Breast epithelium (tissue), 4 donors: ENCODE measurements at regions not wholly inside any gene's neighbourhood (a gene's known extent, or its start where the extent isn't known, plus 50 kb on each side); places are given as distances from the start of the nearest gene placed in this dataset.
"Not testable (repeated sequence)": the region's sequence is repeated elsewhere in the genome, so short reads cannot be mapped to it uniquely, and the experiment has no call there.

Experiments used
- DNase-seq, 2 donors: peaks; one replicate each; pipeline ENCODE4 v3.0.0-alpha.2; 2019; ENCODE audit warnings: low spot score in 2 of 2
- H3K27ac ChIP-seq, 2 donors: fragments of 200-600 bp; sonication (generic) in 1 of 2; one replicate each; pipeline ENCODE4 v1.5.1; 2016 to 2019; ENCODE audit warnings: mild to moderate bottlenecking in 1 of 2
- H3K27me3 ChIP-seq, 2 donors: fragments of 200-600 bp; sonication (generic) in 1 of 2; one replicate each; pipeline versions ENCODE4 v1.5.1 to v1.6.0; 2017 to 2019; ENCODE audit warnings: control low read depth in 1 of 2, mild to moderate bottlenecking in 1 of 2
- H3K36me3 ChIP-seq: fragments of 200-600 bp; one replicate; pipeline ENCODE4 v1.5.1; 2019
- H3K4me1 ChIP-seq, 2 donors: fragments of 200-600 bp; sonication (generic); one replicate each; pipeline ENCODE4 v1.5.1; 2016 to 2019; ENCODE audit warnings: control low read depth in 1 of 2
- H3K4me3 ChIP-seq, 3 donors: fragments of 200-600 bp; sonication (generic); 1 replicate in 2 of 3; 2 replicates in 1 of 3; pipeline ENCODE4 v1.5.1; 2016 to 2019; ENCODE audit warnings: mild to moderate bottlenecking in 3 of 3, moderate library complexity in 2 of 3
- H3K9me3 ChIP-seq, 2 donors: fragments of 200-600 bp; sonication (generic) in 1 of 2; one replicate each; pipeline ENCODE4 v1.5.1; 2016 to 2019; ENCODE audit warnings: control low read depth in 1 of 2
- POLR2A ChIP-seq: fragments of 450-650 bp; IDR thresholded peaks from one replicate; pipeline ENCODE4 v1.6.1; 2016; ENCODE audit warnings: antibody characterized with exemption, mild to moderate bottlenecking, moderate library complexity
- POLR2AphosphoS5 ChIP-seq, 3 donors: sonication (generic); formaldehyde crosslinking; IDR thresholded peaks; one replicate each; pipeline ENCODE4 v1.6.1; 2017; ENCODE audit warnings: antibody characterized with exemption in 3 of 3
- intact Hi-C: fragments of 100-400 bp; cut with DNase I; formaldehyde crosslinking; loops from one replicate; pipeline ENCODE4 v1.15.1; 2023; ENCODE audit warnings: low total_unique reads
- TF ChIP-seq, protein P1 (sequence below), 3 donors: fragments of 450-650 bp; IDR thresholded peaks; one replicate each; pipeline ENCODE4 v1.5.1; 2016 to 2017; ENCODE audit warnings: antibody characterized with exemption in 3 of 3, mild to moderate bottlenecking in 3 of 3, moderate library complexity in 3 of 3

DNA sequence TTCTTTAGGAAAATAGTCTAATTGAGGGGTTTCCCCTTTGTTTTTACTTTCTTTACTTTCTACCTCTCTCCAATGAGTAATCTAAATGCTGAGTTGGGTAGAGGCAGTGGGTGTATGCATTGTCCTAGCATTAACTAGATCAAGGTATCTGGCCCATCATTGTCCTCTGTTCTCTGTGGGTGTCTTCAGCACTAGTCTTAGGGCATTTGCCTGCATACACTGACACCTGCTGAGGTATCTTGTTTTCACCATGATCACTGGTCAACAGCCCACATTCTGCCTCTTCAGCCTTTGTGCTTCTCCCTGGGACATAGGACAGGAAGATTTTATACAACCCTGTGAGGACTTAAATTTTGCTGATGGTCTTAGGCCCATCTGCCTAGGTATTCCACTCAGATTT, 371.1 kb downstream of the RAB38 start:
- Histone ChIP-seq H3K9me3 (no peaks in the 10 kb centered on the region), H3K27me3 (no peaks in the 10 kb centered on the region), H3K36me3 (no peaks in the 10 kb centered on the region), H3K4me1 (no peaks in the 10 kb centered on the region), H3K4me3 (no peak overlapping the region), H3K27ac (no peak overlapping the region)
- TF ChIP-seq POLR2AphosphoS5 (IDR thresholded peaks at IDR 0.05) (no peak), POLR2A (no peak)
- TF ChIP-seq, protein P1, sequence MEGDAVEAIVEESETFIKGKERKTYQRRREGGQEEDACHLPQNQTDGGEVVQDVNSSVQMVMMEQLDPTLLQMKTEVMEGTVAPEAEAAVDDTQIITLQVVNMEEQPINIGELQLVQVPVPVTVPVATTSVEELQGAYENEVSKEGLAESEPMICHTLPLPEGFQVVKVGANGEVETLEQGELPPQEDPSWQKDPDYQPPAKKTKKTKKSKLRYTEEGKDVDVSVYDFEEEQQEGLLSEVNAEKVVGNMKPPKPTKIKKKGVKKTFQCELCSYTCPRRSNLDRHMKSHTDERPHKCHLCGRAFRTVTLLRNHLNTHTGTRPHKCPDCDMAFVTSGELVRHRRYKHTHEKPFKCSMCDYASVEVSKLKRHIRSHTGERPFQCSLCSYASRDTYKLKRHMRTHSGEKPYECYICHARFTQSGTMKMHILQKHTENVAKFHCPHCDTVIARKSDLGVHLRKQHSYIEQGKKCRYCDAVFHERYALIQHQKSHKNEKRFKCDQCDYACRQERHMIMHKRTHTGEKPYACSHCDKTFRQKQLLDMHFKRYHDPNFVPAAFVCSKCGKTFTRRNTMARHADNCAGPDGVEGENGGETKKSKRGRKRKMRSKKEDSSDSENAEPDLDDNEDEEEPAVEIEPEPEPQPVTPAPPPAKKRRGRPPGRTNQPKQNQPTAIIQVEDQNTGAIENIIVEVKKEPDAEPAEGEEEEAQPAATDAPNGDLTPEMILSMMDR (IDR thresholded peaks at IDR 0.05) = no peak
- intact Hi-C loops = no loop called here
- DNase-seq = no peak

- Histone ChIP-seq H3K4me3 (no peak overlapping the region), H3K4me1 (no peaks in the 10 kb centered on the region), H3K27ac (no peak overlapping the region), H3K9me3 (no peaks in the 10 kb centered on the region), H3K36me3 (no peaks in the 10 kb centered on the region), H3K27me3 (no peaks in the 10 kb centered on the region)
- no peak for DNase-seq
- TF ChIP-seq, protein P1 (IDR thresholded peaks at IDR 0.05) = no peak
- TF ChIP-seq POLR2A = no peak
- no peak for TF ChIP-seq POLR2AphosphoS5 (IDR thresholded peaks at IDR 0.05)
- intact Hi-C loops = no loop called here
These were observed 371.5 kb downstream of the RAB38 start for GRCh38 chr11:87803748-87804147.

DNA sequence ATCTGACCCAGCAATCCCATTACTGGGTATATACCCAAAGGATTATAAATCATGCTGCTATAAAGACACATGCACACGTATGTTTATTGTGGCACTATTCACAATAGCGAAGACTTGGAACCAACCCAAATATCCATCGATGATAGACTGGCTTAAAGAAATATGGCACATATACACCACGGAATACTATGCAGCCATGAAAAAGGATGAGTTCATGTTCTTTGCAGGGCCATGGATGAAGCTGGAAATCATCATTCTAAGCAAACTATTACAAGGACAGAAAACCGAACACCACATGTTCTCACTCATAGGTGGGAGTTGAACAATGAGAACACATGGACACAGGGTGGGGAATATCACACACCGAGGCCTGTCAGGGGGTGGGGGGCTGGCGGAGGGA, 390.4 kb downstream of the RAB38 start:
- H3K4me1 ChIP-seq, intact Hi-C loops, H3K27me3 ChIP-seq, H3K36me3 ChIP-seq, H3K27ac ChIP-seq, H3K9me3 ChIP-seq, DNase-seq, H3K4me3 ChIP-seq: not testable (repeated sequence)

GRCh38 chr11:87780068-87780413, 395.2 kb downstream of the RAB38 start:
- TF ChIP-seq, protein P1 (IDR thresholded peaks at IDR 0.05) = no peak
- TF ChIP-seq POLR2A (no peak), POLR2AphosphoS5 (IDR thresholded peaks at IDR 0.05) (no peak)
- no peaks in the 10 kb centered on the region for H3K27me3 ChIP-seq
- peaks cover 0 to 5% of the 10 kb centered on the region in 2 donors for H3K9me3 ChIP-seq
- intact Hi-C loops = no loop called here
- H3K36me3 ChIP-seq = no peaks in the 10 kb centered on the region
- no peak overlapping the region for H3K4me3 ChIP-seq
- no peak for DNase-seq
- no peak overlapping the region for H3K27ac ChIP-seq
- H3K4me1 ChIP-seq = no peaks in the 10 kb centered on the region

GRCh38 chr11:87779276-87780067, 395.8 kb downstream of the RAB38 start:
- H3K4me3 ChIP-seq = no peak overlapping the region
- no peaks in the 10 kb centered on the region for H3K4me1 ChIP-seq
- DNase-seq = no peak
- H3K27ac ChIP-seq = no peak overlapping the region
- H3K9me3 ChIP-seq = peaks cover 0 to 5% of the 10 kb centered on the region in 2 donors
- intact Hi-C loops = no loop called here
- no peaks in the 10 kb centered on the region for H3K27me3 ChIP-seq
- TF ChIP-seq, protein P1 (IDR thresholded peaks at IDR 0.05) = no peak
- no peak for TF ChIP-seq POLR2A
- no peak for TF ChIP-seq POLR2AphosphoS5 (IDR thresholded peaks at IDR 0.05)
- no peaks in the 10 kb centered on the region for H3K36me3 ChIP-seq
